HG03469 (cell line): ENCODE measurements at regions not wholly inside any gene's neighbourhood (a gene's known extent, or its start where the extent isn't known, plus 50 kb on each side); places are given as distances from the start of the nearest gene placed in this dataset.

Experiments used
- ATAC-seq: cut with Tn5 transposase; IDR thresholded peaks from one replicate; pipeline ENCODE4 v1.9.1; 2021; ENCODE audit warnings: mild to moderate bottlenecking, moderate library complexity, moderate number of reproducible peaks; ENCODE audit not compliant: unreplicated experiment

- no peak for ATAC-seq
Observed at GRCh38 chr20:52416953-52417352, 225.4 kb upstream of the ZFP64 start.

GRCh38 chr20:52411611-52412010 is 220.0 kb upstream of the ZFP64 start:
- ATAC-seq = no peak

GRCh38 chr20:52410731-52411234 is 219.2 kb upstream of the ZFP64 start:
- ATAC-seq = no peak

GRCh38 chr20:52410182-52410647 is 218.6 kb upstream of the ZFP64 start:
- ATAC-seq = no peak

- no peak for ATAC-seq
Observed at GRCh38 chr20:52405986-52406385, 214.4 kb upstream of the ZFP64 start.

GRCh38 chr20:52405417-52405816 is 213.8 kb upstream of the ZFP64 start:
- ATAC-seq = no peak

- ATAC-seq = no peak
Observed at GRCh38 chr20:52404671-52405070, 213.1 kb upstream of the ZFP64 start.

GRCh38 chr20:52402950-52403349 is 211.4 kb upstream of the ZFP64 start:
- ATAC-seq = no peak

GRCh38 chr20:52402514-52402913 is 210.9 kb upstream of the ZFP64 start:
- no peak for ATAC-seq

GRCh38 chr20:52401431-52401830 is 209.9 kb upstream of the ZFP64 start:
- no peak for ATAC-seq

GRCh38 chr20:52399352-52399751 is 207.8 kb upstream of the ZFP64 start:
- ATAC-seq = no peak

- no peak for ATAC-seq
Observed at GRCh38 chr20:52389606-52390005, 198.0 kb upstream of the ZFP64 start.

- no peak for ATAC-seq
Observed at GRCh38 chr20:52383995-52384621, 192.5 kb upstream of the ZFP64 start.

- no peak for ATAC-seq
Observed at GRCh38 chr20:52382933-52383332, 191.4 kb upstream of the ZFP64 start.

GRCh38 chr20:52379723-52380336 is 188.3 kb upstream of the ZFP64 start:
- ATAC-seq = no peak

GRCh38 chr20:52372169-52372568 is 180.6 kb upstream of the ZFP64 start:
- no peak for ATAC-seq

GRCh38 chr20:52365688-52366087 is 174.1 kb upstream of the ZFP64 start:
- no peak for ATAC-seq

GRCh38 chr20:52364405-52364804 is 172.8 kb upstream of the ZFP64 start:
- ATAC-seq = no peak

- no peak for ATAC-seq
Observed at GRCh38 chr20:52361650-52362049, 170.1 kb upstream of the ZFP64 start.

GRCh38 chr20:52349806-52350205 is 158.2 kb upstream of the ZFP64 start:
- no peak for ATAC-seq

GRCh38 chr20:52348434-52348833 is 156.9 kb upstream of the ZFP64 start:
- no peak for ATAC-seq

GRCh38 chr20:52346797-52347196 is 155.2 kb upstream of the ZFP64 start:
- no peak for ATAC-seq

- no peak for ATAC-seq
Observed at GRCh38 chr20:52342913-52343312, 151.3 kb upstream of the ZFP64 start.
